ENCODE measurements at regions not wholly inside any gene's neighbourhood (a gene's known extent, or its start where the extent isn't known, plus 50 kb on each side); places are given as distances from the start of the nearest gene placed in this dataset.
"Not testable (repeated sequence)": the region's sequence is repeated elsewhere in the genome, so short reads cannot be mapped to it uniquely, and the experiment has no call there.

- DNase-seq = no peak
Measured at GRCh38 chr18:1806884-1807615, 764.3 kb downstream of the METTL4 start.

GRCh38 chr18:1811282-1811681 is 760.0 kb downstream of the METTL4 start:
- DNase-seq = no peak

GRCh38 chr18:1825296-1825695 is 746.0 kb downstream of the METTL4 start:
- DNase-seq = no peak

- DNase-seq = no peak
Measured at GRCh38 chr18:1840878-1841277, 730.4 kb downstream of the METTL4 start.

- DNase-seq = no peak
Measured at GRCh38 chr18:1846640-1847039, 724.7 kb downstream of the METTL4 start.

- DNase-seq = no peak
Measured at GRCh38 chr18:1848716-1849115, 722.6 kb downstream of the METTL4 start.

- DNase-seq = no peak
Measured at GRCh38 chr18:1849386-1849785, 721.9 kb downstream of the METTL4 start.

GRCh38 chr18:1857281-1857680 is 714.0 kb downstream of the METTL4 start:
- not testable (repeated sequence) for DNase-seq

- DNase-seq = no peak
Measured at GRCh38 chr18:1861473-1861872, 709.8 kb downstream of the METTL4 start.

- DNase-seq = no peak
Measured at GRCh38 chr18:1865869-1866268, 705.4 kb downstream of the METTL4 start.

GRCh38 chr18:1872274-1872673 is 699.0 kb downstream of the METTL4 start:
- no peak for DNase-seq

- peak in 1 of 56 donors; percentile 2 for DNase-seq
Measured at GRCh38 chr18:1875219-1875618, 696.1 kb downstream of the METTL4 start.

- no peak for DNase-seq
Measured at GRCh38 chr18:1884623-1885022, 686.7 kb downstream of the METTL4 start.

- no peak for DNase-seq
Measured at GRCh38 chr18:1891641-1892040, 679.7 kb downstream of the METTL4 start.

GRCh38 chr18:1892191-1892590 is 679.1 kb downstream of the METTL4 start:
- no peak for DNase-seq

- no peak for DNase-seq
Measured at GRCh38 chr18:1895456-1896185, 675.7 kb downstream of the METTL4 start.

- no peak for DNase-seq
Measured at GRCh38 chr18:1906421-1906820, 664.9 kb downstream of the METTL4 start.

GRCh38 chr18:1907470-1908206 is 663.7 kb downstream of the METTL4 start:
- DNase-seq = no peak

- no peak for DNase-seq
Measured at GRCh38 chr18:1914489-1914888, 656.8 kb downstream of the METTL4 start.

GRCh38 chr18:1916869-1917523 is 654.3 kb downstream of the METTL4 start:
- DNase-seq = no peak

- DNase-seq = no peak
Measured at GRCh38 chr18:1917569-1917968, 653.7 kb downstream of the METTL4 start.

- no peak for DNase-seq
Measured at GRCh38 chr18:1922066-1922465, 649.2 kb downstream of the METTL4 start.
